ENCODE measurements at regions not wholly inside any gene's neighbourhood (a gene's known extent, or its start where the extent isn't known, plus 50 kb on each side); places are given as distances from the start of the nearest gene placed in this dataset.

DNA sequence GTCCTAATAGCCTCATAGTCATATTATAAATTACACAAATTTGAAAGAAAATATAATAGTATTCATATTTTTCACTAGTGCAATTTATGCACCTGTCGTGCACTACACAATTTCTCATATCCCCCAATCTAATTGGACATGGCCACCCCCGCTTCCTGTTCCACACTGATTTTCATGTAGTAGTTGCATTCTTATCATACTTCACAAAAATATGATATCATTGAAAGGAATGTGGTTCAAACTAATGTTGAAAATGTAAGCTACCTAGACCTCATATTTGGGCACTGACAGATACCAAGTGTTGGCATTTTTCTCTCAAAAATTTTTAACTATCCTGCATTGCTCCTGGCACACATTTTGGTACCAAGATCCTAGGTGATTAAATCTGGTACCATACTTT is 985.5 kb upstream of the POU3F3 start:
- Histone ChIP-seq H3K27me3 (ENCODE audit: control insufficient read depth in 2 of 2, insufficient read depth in 2 of 2, low read length in 2 of 2) (no peaks in the 10 kb centered on the region), H4K20me1 (ENCODE audit: insufficient read depth, low read length) (no peaks in the 10 kb centered on the region), H3K9ac (ENCODE audit: insufficient read depth, low read length, poor library complexity, severe bottlenecking) (no peak overlapping the region), H3K27ac (ENCODE audit: low read depth in 1 of 2, low read length in 2 of 2) (no peak overlapping the region), H3K4me1 (ENCODE audit: control insufficient read depth in 1 of 2, insufficient read depth in 2 of 2, low read length in 2 of 2) (no peaks in the 10 kb centered on the region), H3K4me2 (replicated peaks; ENCODE audit: extremely low read depth, low read length, poor library complexity, severe bottlenecking) (no peak overlapping the region), H3K4me3 (replicated peaks in 1 of 3; ENCODE audit: low read depth in 2 of 3, low read length in 3 of 3) (no peak overlapping the region), H2AFZ (ENCODE audit: insufficient read depth, low read depth, low read length, poor library complexity, severe bottlenecking) (no peak overlapping the region), H3K79me2 (ENCODE audit: insufficient read depth, low read length) (no peaks in the 10 kb centered on the region), H3K36me3 (replicated peaks in 1 of 2; ENCODE audit: control insufficient read depth in 1 of 2, insufficient read depth in 2 of 2, low read length in 2 of 2) (no peaks in the 10 kb centered on the region), H3K9me3 (replicated peaks in 1 of 2; ENCODE audit: control insufficient read depth in 1 of 2, insufficient read depth in 1 of 2, low read length in 2 of 2) (no peaks in the 10 kb centered on the region)
- no peaks in the 10 kb centered on the region for H3K36me3 Mint-ChIP-seq
- TF ChIP-seq, protein P1, sequence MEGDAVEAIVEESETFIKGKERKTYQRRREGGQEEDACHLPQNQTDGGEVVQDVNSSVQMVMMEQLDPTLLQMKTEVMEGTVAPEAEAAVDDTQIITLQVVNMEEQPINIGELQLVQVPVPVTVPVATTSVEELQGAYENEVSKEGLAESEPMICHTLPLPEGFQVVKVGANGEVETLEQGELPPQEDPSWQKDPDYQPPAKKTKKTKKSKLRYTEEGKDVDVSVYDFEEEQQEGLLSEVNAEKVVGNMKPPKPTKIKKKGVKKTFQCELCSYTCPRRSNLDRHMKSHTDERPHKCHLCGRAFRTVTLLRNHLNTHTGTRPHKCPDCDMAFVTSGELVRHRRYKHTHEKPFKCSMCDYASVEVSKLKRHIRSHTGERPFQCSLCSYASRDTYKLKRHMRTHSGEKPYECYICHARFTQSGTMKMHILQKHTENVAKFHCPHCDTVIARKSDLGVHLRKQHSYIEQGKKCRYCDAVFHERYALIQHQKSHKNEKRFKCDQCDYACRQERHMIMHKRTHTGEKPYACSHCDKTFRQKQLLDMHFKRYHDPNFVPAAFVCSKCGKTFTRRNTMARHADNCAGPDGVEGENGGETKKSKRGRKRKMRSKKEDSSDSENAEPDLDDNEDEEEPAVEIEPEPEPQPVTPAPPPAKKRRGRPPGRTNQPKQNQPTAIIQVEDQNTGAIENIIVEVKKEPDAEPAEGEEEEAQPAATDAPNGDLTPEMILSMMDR (IDR thresholded peaks at IDR 0.05), result no peak
- H3K4me3 Mint-ChIP-seq, result no peak overlapping the region
- no peaks in the 10 kb centered on the region for H3K27me3 Mint-ChIP-seq (ENCODE audit: low read depth in 3 of 3)
- peaks cover 0 to 9% (median 1%) of the 10 kb centered on the region in 7 donors for H3K9me3 Mint-ChIP-seq
- H3K27ac Mint-ChIP-seq, result no peak overlapping the region
- no peaks in the 10 kb centered on the region for H3K4me1 Mint-ChIP-seq
- no CpG with 5 or more reads among the region's 2 CpGs for WGBS (ENCODE audit: insufficient coverage)
- intact Hi-C loops (cut with micrococcal nuclease), result no loop called here
- DNase-seq, result no peak

DNA sequence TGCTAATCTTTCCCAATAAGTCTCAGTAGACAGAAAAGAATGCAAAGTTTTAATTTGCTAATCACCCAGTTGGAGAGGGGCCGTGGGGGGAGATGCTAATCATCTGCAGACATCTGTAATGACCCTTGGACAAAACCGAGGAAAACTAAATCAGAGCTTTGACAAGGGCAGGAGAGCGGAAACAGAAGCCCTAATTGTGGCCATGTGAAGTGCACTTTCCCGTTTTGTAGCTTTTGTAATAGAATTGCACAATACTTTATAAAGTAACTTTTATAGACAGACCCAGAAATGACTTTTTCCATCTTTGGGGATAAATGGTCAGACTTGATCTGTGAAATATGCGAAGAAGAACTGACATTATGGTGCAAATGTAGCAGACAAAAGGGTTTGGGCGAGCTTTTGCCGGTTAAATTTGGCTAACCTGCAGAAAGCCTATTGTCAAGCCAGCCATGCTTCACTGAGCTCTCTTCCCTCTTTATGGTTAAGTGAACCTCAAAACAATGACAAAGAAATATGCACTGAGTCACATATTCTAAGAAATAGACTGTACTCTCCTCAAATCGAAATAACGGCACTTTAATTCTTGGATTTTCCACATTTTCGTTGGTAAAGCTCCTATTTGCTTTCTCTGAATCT is 980.1 kb upstream of the POU3F3 start:
- Mint-ChIP-seq H3K27ac (no peak overlapping the region), H3K27me3 (ENCODE audit: low read depth in 3 of 3) (no peaks in the 10 kb centered on the region), H3K9me3 (peaks cover 0 to 7% (median 1%) of the 10 kb centered on the region in 7 donors), H3K4me3 (no peak overlapping the region), H3K4me1 (no peaks in the 10 kb centered on the region), H3K36me3 (no peaks in the 10 kb centered on the region)
- Histone ChIP-seq H3K79me2 (ENCODE audit: insufficient read depth, low read length) (no peaks in the 10 kb centered on the region), H3K4me1 (ENCODE audit: control insufficient read depth in 1 of 2, insufficient read depth in 2 of 2, low read length in 2 of 2) (no peaks in the 10 kb centered on the region), H3K9ac (ENCODE audit: insufficient read depth, low read length, poor library complexity, severe bottlenecking) (no peak overlapping the region), H4K20me1 (ENCODE audit: insufficient read depth, low read length) (no peaks in the 10 kb centered on the region), H2AFZ (ENCODE audit: insufficient read depth, low read depth, low read length, poor library complexity, severe bottlenecking) (no peak overlapping the region), H3K4me2 (replicated peaks; ENCODE audit: extremely low read depth, low read length, poor library complexity, severe bottlenecking) (no peak overlapping the region), H3K27ac (ENCODE audit: low read depth in 1 of 2, low read length in 2 of 2) (no peak overlapping the region), H3K36me3 (replicated peaks in 1 of 2; ENCODE audit: control insufficient read depth in 1 of 2, insufficient read depth in 2 of 2, low read length in 2 of 2) (no peaks in the 10 kb centered on the region), H3K4me3 (replicated peaks in 1 of 3; ENCODE audit: low read depth in 2 of 3, low read length in 3 of 3) (no peak overlapping the region), H3K27me3 (ENCODE audit: control insufficient read depth in 2 of 2, insufficient read depth in 2 of 2, low read length in 2 of 2) (no peaks in the 10 kb centered on the region), H3K9me3 (replicated peaks in 1 of 2; ENCODE audit: control insufficient read depth in 1 of 2, insufficient read depth in 1 of 2, low read length in 2 of 2) (no peaks in the 10 kb centered on the region)
- DNase-seq, result no peak
- TF ChIP-seq, protein P1 (IDR thresholded peaks at IDR 0.05), result no peak
- whole genome bisulfite sequencing (ENCODE audit: insufficient coverage), result 74% methylated on average over 5 of the region's 10 CpGs
- intact Hi-C loops (cut with micrococcal nuclease), result no loop called here
